ENCODE measurements at regions not wholly inside any gene's neighbourhood (a gene's known extent, or its start where the extent isn't known, plus 50 kb on each side); places are given as distances from the start of the nearest gene placed in this dataset.

GRCh38 chr3:89813500-89813899, 706.1 kb downstream of the EPHA3 start:
- TF ChIP-seq CTCF (IDR thresholded peaks at IDR 0.05) (no peak), ELF4 (CRISPR knock-in tag; IDR thresholded peaks at IDR 0.05; ENCODE audit: low read depth) (no peak), ATF2 (CRISPR knock-in tag; IDR thresholded peaks at IDR 0.05; ENCODE audit: borderline replicate concordance, low read depth) (no peak), USF2 (CRISPR knock-in tag; IDR thresholded peaks at IDR 0.05) (no peak), E2F4 (CRISPR knock-in tag; IDR thresholded peaks at IDR 0.05; ENCODE audit: borderline replicate concordance, low read depth) (no peak), CREB1 (CRISPR knock-in tag; IDR thresholded peaks at IDR 0.05) (no peak), PREB (CRISPR knock-in tag; IDR thresholded peaks at IDR 0.05; ENCODE audit: borderline replicate concordance) (no peak), SP1 (CRISPR knock-in tag; conservative IDR thresholded peaks at IDR 0.05) (no peak), NR3C1 (CRISPR knock-in tag; conservative IDR thresholded peaks at IDR 0.05; ENCODE audit: low read depth) (no peak), NR2C2 (CRISPR knock-in tag; IDR thresholded peaks at IDR 0.05) (no peak), JUN (CRISPR knock-in tag; IDR thresholded peaks at IDR 0.05) (no peak), ZNF671 (CRISPR knock-in tag; IDR thresholded peaks at IDR 0.05) (no peak), E2F5 (CRISPR knock-in tag; IDR thresholded peaks at IDR 0.05) (no peak), ETV6 (CRISPR knock-in tag; IDR thresholded peaks at IDR 0.05) (no peak)

All from WTC11 (cell line).